H7 (cell line): ENCODE measurements at regions not wholly inside any gene's neighbourhood (a gene's known extent, or its start where the extent isn't known, plus 50 kb on each side); places are given as distances from the start of the nearest gene placed in this dataset.

Source experiments
- DNase-seq: peaks from one replicate; pipeline ENCODE4 v3.0.0; 2012
- H3K27me3 ChIP-seq: 2 replicates; pipeline ENCODE4 v1.6.0; 2011; ENCODE audit warnings: mild to moderate bottlenecking, low read length; ENCODE audit not compliant: control insufficient read depth, insufficient read depth
- H3K36me3 ChIP-seq: replicated peaks from 2 replicates; pipeline ENCODE4 v1.5.1; 2011; ENCODE audit warnings: low read length; ENCODE audit not compliant: control insufficient read depth, insufficient read depth
- H3K4me3 ChIP-seq: 2 replicates; pipeline ENCODE4 v1.5.1; 2011; ENCODE audit warnings: low read depth, mild to moderate bottlenecking, control low read depth, low read length, moderate library complexity; ENCODE audit not compliant: insufficient read depth

DNA sequence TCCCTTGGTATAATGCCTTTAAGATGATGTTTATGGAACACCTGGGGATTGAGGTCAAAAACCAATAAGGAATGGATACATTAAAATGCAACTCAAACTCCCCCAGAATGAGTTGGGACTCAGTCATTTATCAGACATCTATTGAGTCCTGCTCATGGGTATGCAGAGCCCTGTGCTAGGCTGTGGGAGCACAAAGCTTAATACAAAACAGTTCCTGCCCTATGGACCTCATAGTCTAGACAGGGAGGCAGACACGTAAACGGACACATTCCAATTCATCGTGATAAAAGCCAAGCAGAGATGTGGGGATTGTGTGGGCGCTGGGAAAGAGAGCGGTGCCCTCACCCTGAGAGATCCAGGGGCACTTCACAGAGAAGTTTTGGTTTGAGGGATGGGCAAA is 181.7 kb downstream of the PTEN start:
- H3K4me3 ChIP-seq: no peak overlapping the region
- H3K27me3 ChIP-seq: no peaks in the 10 kb centered on the region
- no peak for DNase-seq
- H3K36me3 ChIP-seq: no peaks in the 10 kb centered on the region

DNA sequence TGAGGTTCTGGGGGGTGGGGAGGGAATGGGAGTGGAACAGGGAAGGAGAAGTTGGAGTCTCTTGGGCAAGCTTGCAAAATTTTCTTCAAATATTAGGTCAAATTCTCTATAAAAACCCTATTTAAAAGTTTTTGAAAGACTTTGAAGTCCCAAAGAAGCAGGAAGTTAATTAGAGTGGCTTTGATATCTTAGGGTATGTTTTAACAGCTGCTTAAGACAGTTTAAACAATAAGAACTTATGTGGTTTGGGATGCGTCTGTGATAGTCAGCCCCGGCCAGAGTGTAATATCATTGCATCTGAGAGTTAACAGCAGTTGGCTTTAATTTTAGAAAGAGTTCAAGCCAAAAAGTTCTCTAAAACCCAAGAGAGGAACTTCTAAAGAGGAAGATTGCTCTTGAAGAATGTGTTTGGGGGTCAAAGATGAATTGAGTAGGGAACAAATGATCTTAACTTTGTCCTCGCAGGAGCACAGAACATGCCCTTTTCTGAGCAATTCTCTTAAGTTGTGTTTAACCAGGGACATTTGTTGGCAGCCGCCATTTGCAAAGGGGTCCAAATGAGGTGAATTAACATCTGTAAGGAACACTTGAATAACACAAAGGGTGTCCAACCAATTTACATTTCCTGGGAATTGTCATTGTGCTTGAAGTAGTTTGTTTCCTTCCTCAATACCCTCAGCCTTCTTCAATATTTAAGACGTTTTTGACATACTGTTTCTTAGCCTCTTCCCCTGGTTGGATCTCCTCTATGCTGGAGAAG is 182.4 kb downstream of the PTEN start:
- Histone ChIP-seq H3K4me3 (no peak overlapping the region), H3K27me3 (no peaks in the 10 kb centered on the region), H3K36me3 (no peaks in the 10 kb centered on the region)
- DNase-seq: no peak

DNA sequence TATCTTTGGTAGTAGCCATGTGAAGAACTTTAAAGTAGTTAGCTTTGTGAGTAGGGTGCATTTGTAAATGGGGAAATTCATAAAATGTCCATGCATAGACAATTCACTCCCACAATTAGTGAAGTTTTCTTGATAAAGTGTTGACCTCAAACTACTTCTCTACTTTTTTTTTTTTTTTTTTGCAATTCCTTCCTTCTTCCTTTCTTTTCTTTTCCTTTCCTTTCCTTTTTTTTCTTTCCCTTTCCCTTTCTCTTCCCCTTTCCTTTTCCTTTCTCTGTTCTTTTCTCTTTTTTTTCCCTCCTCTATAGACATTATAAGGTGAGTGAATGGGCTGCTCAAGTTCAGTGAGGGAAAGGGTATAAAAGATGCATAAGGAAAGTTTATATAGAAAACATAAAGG is 184.2 kb downstream of the PTEN start:
- no peak for DNase-seq
- no peaks in the 10 kb centered on the region for H3K36me3 ChIP-seq
- no peaks in the 10 kb centered on the region for H3K27me3 ChIP-seq
- no peak overlapping the region for H3K4me3 ChIP-seq

DNA sequence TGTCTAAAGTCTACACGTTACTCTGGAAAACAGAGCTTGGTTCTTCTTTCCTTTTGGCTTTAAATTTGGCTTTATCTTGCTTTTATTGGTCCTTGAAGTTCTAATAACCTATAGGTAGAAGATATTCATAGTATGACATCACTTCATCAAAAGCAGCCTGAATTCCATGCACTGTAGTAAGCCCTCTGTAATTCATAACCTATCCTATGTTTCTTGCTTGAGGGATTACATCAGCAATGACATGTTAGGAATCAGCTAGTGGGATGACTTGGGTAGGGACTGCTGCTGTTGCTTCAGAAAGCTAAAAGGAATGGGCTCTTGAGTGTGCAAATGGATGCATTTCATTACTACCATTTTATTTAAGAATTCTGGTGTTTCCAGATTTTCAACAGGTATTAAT is 184.9 kb downstream of the PTEN start:
- no peak for DNase-seq
- H3K27me3 ChIP-seq: no peaks in the 10 kb centered on the region
- no peak overlapping the region for H3K4me3 ChIP-seq
- H3K36me3 ChIP-seq: no peaks in the 10 kb centered on the region

DNA sequence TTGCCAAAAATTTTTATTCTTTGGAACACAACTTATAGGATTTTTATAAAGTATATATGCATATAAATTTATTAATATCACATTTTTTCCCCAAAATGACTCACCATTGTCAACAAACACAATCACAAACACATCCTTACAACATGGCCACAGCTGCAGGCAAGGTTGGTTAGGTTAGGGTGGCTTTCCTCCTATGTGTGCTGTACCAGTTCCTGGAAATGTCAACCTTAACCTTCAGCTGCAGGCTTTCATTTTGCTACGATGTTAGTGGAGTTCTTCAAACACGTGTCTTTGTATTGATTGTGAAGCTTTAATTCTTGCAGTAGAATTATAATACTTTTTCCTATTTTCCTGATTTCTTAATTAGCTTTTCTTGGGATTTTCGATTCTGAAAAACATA is 185.8 kb downstream of the PTEN start:
- DNase-seq: no peak
- Histone ChIP-seq H3K36me3 (no peaks in the 10 kb centered on the region), H3K27me3 (no peaks in the 10 kb centered on the region), H3K4me3 (no peak overlapping the region)

DNA sequence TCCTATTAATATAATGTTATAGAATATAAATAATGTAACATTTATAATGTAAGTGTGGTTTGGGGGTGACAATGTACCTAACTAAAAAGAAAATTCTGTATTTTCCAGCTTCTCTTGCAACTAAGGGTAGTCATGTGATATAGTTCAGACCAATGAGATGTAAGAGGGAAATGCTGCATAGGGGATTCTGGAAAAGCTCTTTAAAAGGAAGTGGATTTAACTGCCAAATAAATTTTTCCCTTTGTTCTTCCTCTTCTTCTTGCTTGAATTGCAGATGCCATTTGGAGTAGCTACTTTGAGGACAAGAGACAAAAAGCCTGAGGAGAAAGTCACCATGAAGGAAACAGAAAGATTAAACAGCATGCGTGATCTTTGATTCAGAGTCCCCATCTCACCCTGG is 194.3 kb downstream of the PTEN start:
- no peak for DNase-seq
- Histone ChIP-seq H3K27me3 (no peaks in the 10 kb centered on the region), H3K36me3 (no peaks in the 10 kb centered on the region), H3K4me3 (no peak overlapping the region)

DNA sequence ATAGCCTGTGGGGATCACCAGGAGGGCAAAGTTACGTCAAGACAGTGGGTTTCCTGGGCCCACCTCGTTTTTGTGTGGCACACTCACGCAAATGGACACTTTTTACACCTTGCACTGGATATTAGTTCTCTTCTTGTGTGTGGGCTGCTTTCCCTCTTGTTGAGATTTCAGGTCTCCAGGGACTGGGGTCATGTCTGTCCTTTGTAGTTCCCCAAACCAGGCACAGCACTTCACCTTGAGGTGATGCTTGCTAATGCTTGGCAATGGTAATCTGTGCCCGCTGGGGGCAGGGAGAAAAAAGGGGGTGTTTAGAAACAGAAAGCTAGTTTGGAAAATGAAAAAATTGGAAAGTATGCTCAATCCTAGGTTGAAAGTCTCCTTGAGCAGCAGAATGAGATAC is 195.3 kb downstream of the PTEN start:
- H3K4me3 ChIP-seq: no peak overlapping the region
- H3K36me3 ChIP-seq: no peaks in the 10 kb centered on the region
- H3K27me3 ChIP-seq: no peaks in the 10 kb centered on the region
- no peak for DNase-seq

DNA sequence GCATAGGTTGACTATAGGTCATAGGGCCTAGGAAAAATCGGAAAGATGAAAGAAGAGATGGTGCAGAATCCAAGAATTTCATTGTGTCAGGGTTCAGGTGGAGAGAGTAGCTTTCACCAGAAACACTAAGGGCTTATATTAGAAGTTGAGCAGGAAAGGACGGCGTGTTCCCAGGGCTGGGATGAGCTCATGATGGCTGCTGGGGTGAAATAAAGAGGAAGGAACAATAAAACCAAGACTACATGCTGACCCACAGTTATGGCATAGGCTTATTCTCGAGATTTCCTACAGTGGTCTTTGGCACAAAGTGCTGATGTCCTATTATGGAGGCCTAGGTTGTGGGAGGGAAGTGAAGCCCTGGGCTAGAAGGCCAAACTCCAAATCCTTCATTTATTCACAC is 195.8 kb downstream of the PTEN start:
- no peaks in the 10 kb centered on the region for H3K27me3 ChIP-seq
- H3K36me3 ChIP-seq: no peaks in the 10 kb centered on the region
- no peak overlapping the region for H3K4me3 ChIP-seq
- no peak for DNase-seq

DNA sequence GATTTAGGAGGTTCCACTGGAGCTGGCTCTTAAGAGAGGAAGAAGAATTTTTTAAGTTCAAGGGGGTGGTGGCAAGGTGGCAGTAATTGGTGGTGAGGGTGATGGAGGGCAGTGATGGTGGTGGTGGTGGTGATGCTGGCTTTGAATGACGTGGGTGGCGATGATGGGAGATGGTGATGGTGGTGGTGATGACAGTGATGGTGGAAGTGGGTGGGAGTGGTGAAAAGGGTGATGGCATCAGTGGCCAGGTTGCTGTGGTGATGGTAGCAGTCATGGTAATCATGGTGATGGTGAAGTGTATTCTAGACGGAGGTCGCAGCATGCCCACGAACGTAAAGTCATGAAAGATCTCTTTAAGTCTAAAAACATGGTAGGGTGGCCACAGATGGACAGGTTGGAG is 197.3 kb downstream of the PTEN start:
- Histone ChIP-seq H3K27me3 (no peaks in the 10 kb centered on the region), H3K36me3 (no peaks in the 10 kb centered on the region), H3K4me3 (no peak overlapping the region)
- DNase-seq: no peak

DNA sequence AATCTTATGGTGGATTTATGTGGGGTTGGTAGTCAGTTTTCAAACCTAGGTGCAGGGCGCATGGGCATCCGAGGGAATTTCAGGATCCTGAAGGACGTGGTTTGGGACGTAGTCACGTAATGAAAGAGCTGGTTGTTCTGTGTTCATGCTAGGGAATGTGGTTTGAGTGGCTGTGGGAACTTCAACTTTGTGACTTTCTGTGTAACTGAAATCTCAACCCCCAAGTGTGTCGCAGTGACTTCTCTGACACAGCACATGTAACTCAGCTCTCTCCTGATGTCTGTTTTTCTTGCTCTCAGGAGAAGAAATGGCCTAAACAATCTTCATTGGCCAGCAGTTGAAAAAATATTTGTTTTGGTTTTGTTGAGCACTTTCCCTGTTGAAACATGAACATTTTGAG is 199.0 kb downstream of the PTEN start:
- no peak for DNase-seq
- H3K27me3 ChIP-seq: no peaks in the 10 kb centered on the region
- no peaks in the 10 kb centered on the region for H3K36me3 ChIP-seq
- no peak overlapping the region for H3K4me3 ChIP-seq

DNA sequence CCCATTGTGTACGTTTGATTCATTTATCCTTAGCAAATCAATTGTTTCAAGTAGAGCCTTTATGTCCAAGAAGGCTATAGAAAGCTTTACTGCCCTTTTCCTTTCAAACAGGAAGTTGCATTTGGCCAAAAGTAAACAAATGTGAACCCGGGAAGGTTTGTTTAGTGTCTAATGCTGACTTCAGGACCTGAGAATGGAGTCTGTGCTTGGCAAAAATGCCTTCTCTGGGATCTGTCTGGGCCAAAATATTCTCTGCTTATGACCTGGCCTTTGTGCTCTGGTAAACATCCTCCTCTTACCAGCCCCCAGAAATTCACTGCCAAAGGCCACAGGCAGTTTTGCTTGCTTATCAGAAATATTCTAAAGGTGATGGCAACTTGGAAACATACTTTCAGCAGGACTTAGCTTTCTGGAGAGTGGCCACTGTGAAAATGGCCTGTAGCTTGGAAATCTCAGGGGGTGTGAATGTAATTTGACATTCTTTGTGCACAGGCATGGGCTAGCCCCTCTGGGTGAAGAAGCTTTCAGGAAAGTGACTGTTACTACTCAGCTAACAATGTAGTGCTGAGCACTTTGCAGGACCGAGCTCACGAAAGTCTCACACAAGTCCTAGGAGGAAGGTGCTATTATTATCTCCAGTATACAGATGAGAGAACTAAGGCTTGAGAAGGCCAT is 199.5 kb downstream of the PTEN start:
- no peak for DNase-seq
- Histone ChIP-seq H3K36me3 (no peaks in the 10 kb centered on the region), H3K4me3 (no peak overlapping the region), H3K27me3 (no peaks in the 10 kb centered on the region)

DNA sequence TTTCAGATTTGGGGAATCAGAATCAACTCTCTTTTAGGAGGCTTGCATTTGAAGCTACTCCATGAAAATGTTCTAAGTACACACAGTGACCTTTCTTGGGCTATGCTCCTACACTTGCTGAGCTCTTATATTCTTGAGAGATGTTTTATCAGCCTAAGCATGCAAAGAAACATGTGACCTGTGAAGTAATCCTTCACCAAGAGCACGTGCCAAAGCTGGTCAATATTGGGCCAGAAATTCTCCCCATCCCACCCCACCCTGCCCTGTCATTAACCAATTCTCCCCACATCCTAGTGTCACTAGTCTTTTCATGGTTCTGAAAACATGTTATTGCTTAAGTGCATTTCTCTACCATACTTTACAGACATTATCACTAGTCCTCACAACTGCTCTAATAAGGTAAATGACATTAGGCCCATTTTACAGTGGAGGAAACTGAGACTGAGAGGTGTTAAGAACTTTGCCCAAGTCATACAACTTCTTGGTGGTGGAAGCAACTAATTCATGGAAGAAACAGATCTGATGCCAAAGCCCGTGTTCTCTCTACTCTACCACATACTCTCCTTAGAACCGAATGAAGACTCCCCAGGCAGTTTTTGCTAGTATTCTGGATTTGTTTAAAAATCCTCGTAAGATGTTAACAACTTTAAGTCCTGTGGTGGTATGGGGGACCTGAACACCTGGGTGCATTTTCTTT is 200.6 kb downstream of the PTEN start:
- no peaks in the 10 kb centered on the region for H3K36me3 ChIP-seq
- H3K4me3 ChIP-seq: no peak overlapping the region
- no peak for DNase-seq
- H3K27me3 ChIP-seq: no peaks in the 10 kb centered on the region

DNA sequence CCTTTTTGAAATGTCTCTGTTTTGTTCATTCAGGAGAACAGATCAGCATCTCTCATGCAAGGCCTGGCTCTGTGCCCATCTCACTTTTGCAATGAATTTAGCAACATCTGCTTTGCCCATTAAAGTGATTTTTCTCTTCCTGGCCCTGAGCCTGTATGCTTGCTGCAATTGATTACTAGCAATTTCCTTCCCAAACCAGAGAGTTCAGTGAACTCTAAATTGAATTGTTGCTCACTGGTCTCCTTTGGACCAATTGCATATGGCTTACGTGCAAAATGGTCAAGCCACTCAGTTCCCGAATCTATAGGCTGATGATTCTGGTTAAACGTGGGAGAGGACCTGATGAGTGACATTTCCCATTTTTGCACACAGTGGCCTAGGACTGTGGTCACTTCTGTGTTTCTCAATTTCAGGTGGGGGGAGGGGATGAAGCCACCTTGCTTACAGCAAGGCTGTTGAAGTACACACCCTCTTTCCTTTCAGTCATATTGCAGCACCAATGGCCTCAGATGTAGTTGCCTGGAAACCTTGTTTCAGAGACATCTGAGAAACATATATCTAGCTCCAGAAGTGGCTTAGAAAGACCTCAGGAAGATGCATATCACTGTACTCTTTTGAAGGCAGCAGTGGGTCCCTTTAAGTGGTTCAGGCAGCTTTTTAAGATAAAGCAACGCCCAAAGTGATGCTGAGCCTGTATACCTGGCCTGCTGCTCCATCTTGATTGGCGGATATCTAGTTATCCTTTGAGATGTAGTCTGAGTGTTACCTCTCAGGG is 201.4 kb downstream of the PTEN start:
- H3K36me3 ChIP-seq: no peaks in the 10 kb centered on the region
- DNase-seq: no peak
- H3K27me3 ChIP-seq: no peaks in the 10 kb centered on the region
- no peak overlapping the region for H3K4me3 ChIP-seq

DNA sequence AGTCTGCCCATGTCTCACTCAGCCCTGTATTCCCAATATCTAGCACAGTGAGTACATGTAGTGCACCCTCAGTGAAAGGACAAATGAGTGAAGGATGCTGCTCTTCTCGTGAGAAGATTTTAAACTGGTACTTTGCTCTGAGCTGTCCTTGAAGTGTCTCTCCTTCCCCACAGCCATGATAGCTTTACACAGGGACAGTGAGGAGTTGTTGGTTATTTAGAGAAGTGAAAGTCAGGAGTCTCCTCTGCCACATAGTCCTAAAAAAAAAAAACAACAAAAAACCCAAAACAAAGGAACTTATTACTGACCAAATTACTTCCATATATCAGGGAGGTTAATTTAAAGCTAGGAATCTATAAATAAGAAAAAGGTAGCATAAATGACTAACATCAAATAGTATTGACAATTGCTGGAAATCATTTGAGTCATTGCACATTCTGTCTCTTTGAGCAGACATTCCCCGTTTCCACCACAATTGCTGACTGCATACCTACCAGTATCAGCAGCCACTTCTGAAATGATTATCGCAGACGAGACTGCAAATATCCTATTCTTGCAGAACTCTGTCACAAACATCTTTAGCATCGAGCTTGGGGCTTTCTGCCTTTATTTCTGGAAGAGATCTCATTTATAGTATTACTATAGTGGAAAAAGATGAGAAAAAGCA is 202.1 kb downstream of the PTEN start:
- no peak overlapping the region for H3K4me3 ChIP-seq
- no peaks in the 10 kb centered on the region for H3K27me3 ChIP-seq
- H3K36me3 ChIP-seq: no peaks in the 10 kb centered on the region
- DNase-seq: no peak
